ENCODE measurements at regions not wholly inside any gene's neighbourhood (a gene's known extent, or its start where the extent isn't known, plus 50 kb on each side); places are given as distances from the start of the nearest gene placed in this dataset.

DNA sequence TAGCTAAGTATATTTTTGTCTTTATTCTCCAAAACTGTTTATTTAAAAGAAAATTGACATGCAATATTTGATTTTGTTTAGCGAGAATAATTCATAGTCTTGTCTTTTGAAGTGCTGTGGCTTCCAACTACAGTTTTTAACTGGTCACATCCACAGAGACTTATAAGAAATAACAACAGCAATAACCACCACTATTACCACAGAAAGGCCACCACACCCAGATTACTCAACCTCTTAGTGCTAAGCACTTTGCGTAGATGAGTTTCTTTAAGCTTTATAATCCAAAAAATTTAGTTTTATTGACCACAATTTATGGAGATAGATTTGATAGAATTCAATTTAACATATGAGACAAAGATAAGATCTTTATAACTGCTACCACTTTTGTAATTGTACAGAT, 468.4 kb upstream of the UBE2E2 start:
- Histone ChIP-seq H2BK12ac (ENCODE audit: low read depth, low read length) (no peak overlapping the region), H2BK15ac (ENCODE audit: low read length) (no peak overlapping the region), H3K56ac (replicated peaks; ENCODE audit: insufficient read length, low read depth, low read length) (no peak overlapping the region), H3K23ac (ENCODE audit: insufficient read length) (no peak overlapping the region), H2AK5ac (ENCODE audit: low read depth, low read length) (no peak overlapping the region), H3K4me3 (ENCODE audit: extremely low read depth in 1 of 4, insufficient read depth in 2 of 4, low read depth in 3 of 4, low read length in 4 of 4) (no peak overlapping the region), H3K9me3 (ENCODE audit: insufficient read depth in 2 of 2, low read depth in 1 of 2, low read length in 1 of 2) (no peaks in the 10 kb centered on the region), H4K5ac (ENCODE audit: insufficient read length, low read depth, low read length) (no peak overlapping the region), H3K4ac (replicated peaks; ENCODE audit: insufficient read length, low read depth, low read length) (no peak overlapping the region), H4K91ac (replicated peaks; ENCODE audit: insufficient read length, low read length) (no peak overlapping the region), H2BK20ac (ENCODE audit: low read length) (no peak overlapping the region), H3K4me2 (ENCODE audit: insufficient read depth in 1 of 2, low read depth in 2 of 2, low read length in 2 of 2) (no peak overlapping the region), H3K14ac (ENCODE audit: insufficient read length) (no peak overlapping the region), H2BK120ac (replicated peaks; ENCODE audit: low read depth, low read length) (no peak overlapping the region), H3K27me3 (replicated peaks in 1 of 4; ENCODE audit: control insufficient read depth in 3 of 4, extremely low read depth in 1 of 4, insufficient read depth in 3 of 4, low read length in 3 of 4) (no peaks in the 10 kb centered on the region), H4K8ac (ENCODE audit: extremely low read depth, insufficient read depth, low read length) (no peak overlapping the region), H3K36me3 (ENCODE audit: control insufficient read depth in 2 of 4, insufficient read depth in 4 of 4, low read length in 3 of 4) (no peaks in the 10 kb centered on the region), H2BK5ac (ENCODE audit: low read depth, low read length) (no peak overlapping the region), H4K20me1 (replicated peaks in 1 of 2; ENCODE audit: control insufficient read depth in 1 of 2, insufficient read depth in 2 of 2, low read length in 2 of 2) (no peaks in the 10 kb centered on the region), H2AFZ (ENCODE audit: low read length) (no peak overlapping the region), H3K79me1 (ENCODE audit: low read depth, low read length) (no peaks in the 10 kb centered on the region), H3K23me2 (ENCODE audit: low read depth, low read length) (no peaks in the 10 kb centered on the region), H3K79me2 (ENCODE audit: control insufficient read depth in 1 of 2, insufficient read depth in 2 of 2, low read length in 2 of 2) (no peaks in the 10 kb centered on the region), H3K4me1 (replicated peaks in 1 of 4; ENCODE audit: control insufficient read depth in 3 of 4, insufficient read depth in 4 of 4, low read length in 3 of 4) (no peaks in the 10 kb centered on the region), H3K9ac (replicated peaks in 1 of 4; ENCODE audit: extremely low read depth in 1 of 4, low read depth in 3 of 4, low read length in 3 of 4) (no peak overlapping the region), H3K27ac (ENCODE audit: low read depth, low read length) (no peak overlapping the region), H3K18ac (ENCODE audit: extremely low read depth, low read length) (no peak overlapping the region)
- DNase-seq (ENCODE audit: low read depth in 1 of 2, low spot score in 2 of 2) (no peak), FAIRE-seq (no peak)
- 93% methylated on average over 2 of the region's 2 CpGs; no CpG with 5 or more reads in 1 of the 2 experiments for WGBS, 2 experiments (ENCODE audit: extremely low coverage in 1 of 2, insufficient coverage in 1 of 2, insufficient read length in 1 of 2, insufficient replicate concordance in 2 of 2, low coverage in 1 of 2, low lambda C conversion rate in 2 of 2, missing lambda C conversion rate in 1 of 2)
- CTCF ChIA-PET (ENCODE audit: partially characterized antibody): no interaction called here
- POLR2A ChIA-PET (ENCODE audit: partially characterized antibody): no interaction called here
- TF ChIP-seq POLR2A (IDR thresholded peaks at IDR 0.05; ENCODE audit: control extremely low read depth in 1 of 2, low read depth in 2 of 2, low read length in 2 of 2) (no peak), BRCA1 (IDR thresholded peaks at IDR 0.05; ENCODE audit: low read depth, low read length) (no peak), TAF7 (optimal IDR thresholded peaks at IDR 0.05; ENCODE audit: borderline replicate concordance, low read depth, low read length) (no peak), TEAD4 (IDR thresholded peaks at IDR 0.05; ENCODE audit: low read depth, low read length) (no peak), PHF8 (conservative IDR thresholded peaks at IDR 0.05; ENCODE audit: low read depth, low read length) (no peak), KDM1A (IDR thresholded peaks at IDR 0.05; ENCODE audit: borderline replicate concordance, low read length) (no peak), NANOG (IDR thresholded peaks at IDR 0.05; ENCODE audit: insufficient read depth, low read depth, low read length, poor library complexity, severe bottlenecking) (no peak), EP300 (IDR thresholded peaks at IDR 0.05; ENCODE audit: borderline replicate concordance in 1 of 2, low read depth in 2 of 2, low read length in 2 of 2) (no peak), RBBP5 (IDR thresholded peaks at IDR 0.05; ENCODE audit: borderline replicate concordance, low read depth, low read length) (no peak), BCL11A (IDR thresholded peaks at IDR 0.05; ENCODE audit: low read depth in 2 of 2, low read length in 2 of 2) (no peak)
- TF ChIP-seq, protein P1, sequence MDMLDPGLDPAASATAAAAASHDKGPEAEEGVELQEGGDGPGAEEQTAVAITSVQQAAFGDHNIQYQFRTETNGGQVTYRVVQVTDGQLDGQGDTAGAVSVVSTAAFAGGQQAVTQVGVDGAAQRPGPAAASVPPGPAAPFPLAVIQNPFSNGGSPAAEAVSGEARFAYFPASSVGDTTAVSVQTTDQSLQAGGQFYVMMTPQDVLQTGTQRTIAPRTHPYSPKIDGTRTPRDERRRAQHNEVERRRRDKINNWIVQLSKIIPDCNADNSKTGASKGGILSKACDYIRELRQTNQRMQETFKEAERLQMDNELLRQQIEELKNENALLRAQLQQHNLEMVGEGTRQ (IDR thresholded peaks at IDR 0.05; ENCODE audit: low read length): no peak
- TF ChIP-seq, protein P2, sequence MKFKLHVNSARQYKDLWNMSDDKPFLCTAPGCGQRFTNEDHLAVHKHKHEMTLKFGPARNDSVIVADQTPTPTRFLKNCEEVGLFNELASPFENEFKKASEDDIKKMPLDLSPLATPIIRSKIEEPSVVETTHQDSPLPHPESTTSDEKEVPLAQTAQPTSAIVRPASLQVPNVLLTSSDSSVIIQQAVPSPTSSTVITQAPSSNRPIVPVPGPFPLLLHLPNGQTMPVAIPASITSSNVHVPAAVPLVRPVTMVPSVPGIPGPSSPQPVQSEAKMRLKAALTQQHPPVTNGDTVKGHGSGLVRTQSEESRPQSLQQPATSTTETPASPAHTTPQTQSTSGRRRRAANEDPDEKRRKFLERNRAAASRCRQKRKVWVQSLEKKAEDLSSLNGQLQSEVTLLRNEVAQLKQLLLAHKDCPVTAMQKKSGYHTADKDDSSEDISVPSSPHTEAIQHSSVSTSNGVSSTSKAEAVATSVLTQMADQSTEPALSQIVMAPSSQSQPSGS (IDR thresholded peaks at IDR 0.05; ENCODE audit: low read length): no peak

Data from H1 (cell line).